ENCODE measurements at regions not wholly inside any gene's neighbourhood (a gene's known extent, or its start where the extent isn't known, plus 50 kb on each side); places are given as distances from the start of the nearest gene placed in this dataset.

DNA sequence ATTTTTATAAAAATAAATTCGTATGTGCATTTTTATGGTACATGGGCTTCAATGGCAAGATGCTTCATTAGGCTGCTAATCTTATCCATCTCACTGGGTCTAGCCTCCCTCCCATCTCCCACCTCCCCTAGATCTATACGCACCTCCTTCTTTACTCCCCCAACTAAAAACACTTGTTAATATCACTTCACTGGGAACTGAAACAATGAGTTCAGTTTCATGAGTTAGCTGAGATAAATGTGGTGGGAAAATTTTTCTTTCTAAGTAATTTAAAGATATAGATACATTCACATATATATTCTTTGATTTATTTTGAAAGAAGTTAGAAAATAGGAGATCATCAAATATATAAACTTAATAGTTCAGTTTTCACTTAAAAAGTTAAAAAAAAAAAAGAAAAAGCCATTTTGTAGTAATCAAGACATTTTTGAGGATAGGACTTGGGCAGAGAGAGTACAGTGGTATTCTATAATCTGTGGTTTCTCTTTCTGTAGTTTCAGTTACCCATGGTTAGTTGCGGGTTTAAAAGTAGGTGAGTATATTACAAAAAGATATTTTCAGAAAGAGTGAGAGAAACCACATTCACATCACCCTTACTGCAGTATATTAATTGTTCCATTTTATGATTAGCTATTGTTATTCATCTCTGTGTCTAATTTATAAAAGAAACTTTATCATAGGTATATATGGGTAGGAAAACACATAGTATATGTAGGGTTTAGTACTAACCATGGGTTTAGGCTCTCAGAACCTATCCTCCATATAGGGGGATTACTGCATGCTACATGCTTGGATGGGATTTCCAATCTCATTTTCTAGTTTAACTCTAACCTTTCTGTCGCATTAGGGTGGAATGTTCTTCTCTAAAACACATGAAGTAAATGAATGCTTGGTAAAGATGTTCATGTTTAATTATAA lies 316.0 kb upstream of the CBLB start:
- DNase-seq = peak in 1 of 2 donors; percentile 35

DNA sequence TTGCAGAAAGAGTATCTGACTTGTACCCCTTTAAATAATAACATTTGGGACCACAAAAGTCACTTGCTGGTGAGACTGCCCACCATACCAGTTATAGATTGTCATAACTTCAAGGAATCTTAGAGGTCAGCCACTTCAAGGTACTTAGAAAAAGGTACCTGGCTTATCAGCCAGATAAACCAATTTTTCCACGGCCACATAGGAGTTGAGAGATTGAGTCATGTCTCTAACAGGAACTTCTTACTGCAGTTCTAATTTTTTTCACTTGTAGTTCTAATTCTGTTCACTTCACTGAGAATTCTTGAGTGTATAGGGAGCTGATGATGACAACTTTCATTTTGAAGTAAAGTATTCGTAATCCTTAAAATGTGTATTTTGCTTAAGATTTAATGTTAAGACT lies 317.1 kb upstream of the CBLB start:
- DNase-seq = no peak

DNA sequence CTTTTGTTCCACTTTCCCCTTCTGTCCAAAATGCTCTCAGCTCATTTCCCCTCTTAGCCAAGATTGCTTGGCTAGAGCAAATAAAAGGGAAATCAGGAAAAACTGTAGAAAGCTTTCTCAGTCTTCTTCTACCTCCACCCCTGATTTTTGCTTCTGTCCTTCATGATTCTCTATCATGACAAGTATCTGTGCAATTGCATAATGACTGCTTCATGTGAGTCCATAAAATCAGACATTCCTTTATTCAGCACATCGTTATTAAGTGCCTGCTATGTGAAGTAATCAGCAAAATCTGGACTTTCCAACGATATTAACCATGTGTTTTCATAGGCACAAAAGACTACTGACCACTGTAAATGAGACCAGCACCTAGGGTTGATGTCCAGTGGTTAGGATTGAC lies 321.5 kb upstream of the CBLB start:
- no peak for DNase-seq

DNA sequence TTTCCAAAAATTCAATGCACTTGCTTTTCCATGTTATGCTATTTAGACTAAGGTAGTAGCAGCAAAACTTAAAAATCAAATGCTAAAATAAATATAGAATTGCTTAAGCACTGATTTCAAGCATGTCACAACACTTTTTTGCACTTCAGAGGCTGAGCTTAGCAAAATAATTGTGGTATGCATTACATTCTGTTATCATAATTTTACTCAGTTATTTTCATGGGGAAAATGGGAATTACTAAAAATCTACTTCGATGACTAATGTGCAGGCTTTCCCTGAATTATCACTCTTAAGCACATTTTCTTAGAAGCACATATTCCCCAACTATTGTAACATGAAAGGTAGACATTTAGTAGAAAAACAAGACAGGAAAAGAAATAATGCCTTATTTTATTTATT lies 322.4 kb upstream of the CBLB start:
- DNase-seq = no peak

DNA sequence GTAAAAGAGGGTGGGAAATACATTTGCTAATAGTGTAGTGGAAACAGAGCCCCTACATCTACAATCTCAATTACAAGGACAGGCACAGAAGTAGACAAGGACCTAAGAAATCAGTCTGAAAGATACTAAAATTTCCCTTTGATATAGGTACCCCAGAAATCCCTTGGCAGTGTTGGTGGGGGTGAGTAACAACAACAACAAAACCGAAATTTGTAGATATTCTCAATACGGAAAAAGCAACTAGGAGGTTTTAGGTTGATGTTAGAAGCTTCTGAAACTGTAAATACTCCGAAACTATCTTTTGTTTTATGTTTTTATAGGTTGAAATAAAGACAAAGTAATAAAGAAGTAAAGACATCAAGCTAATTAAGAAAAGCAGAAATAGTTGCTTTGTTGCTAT lies 323.1 kb upstream of the CBLB start:
- no peak for DNase-seq

DNA sequence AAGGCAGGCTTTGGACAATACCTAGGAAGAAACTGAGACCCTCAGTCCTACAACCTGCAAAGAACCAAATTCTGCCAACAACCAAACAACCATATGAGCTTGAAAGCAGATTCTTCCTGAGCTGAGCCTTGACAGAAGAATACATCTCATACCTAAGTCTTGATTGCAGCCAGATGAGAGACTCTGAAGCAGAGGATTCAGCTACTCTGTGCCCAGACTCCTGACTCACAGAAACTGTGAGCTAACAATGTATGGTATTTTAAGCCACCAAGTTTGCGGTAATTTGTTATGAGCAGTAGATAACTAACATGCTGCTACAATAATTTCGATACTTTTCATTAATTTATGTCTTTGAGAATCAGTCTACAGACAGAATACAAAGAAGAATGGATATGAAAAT lies 325.1 kb upstream of the CBLB start:
- no peak for DNase-seq

DNA sequence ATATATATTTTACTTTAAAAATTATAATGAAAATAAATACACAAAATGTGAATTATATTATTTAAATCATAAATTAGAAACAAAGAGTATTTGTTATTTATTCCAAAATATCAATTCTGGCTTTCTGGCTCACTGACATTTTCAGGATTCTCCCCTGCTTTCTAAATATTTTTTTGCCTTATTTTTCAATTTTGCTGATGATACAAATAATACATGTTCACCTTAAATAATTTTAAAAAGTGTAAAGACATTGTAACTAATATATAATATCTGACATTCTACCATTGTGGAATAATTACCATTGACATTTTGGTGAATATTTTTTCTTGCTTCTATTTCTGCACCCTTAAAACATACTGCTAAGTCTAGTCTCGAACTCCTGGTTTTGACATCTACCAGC lies 325.9 kb upstream of the CBLB start:
- no peak for DNase-seq

DNA sequence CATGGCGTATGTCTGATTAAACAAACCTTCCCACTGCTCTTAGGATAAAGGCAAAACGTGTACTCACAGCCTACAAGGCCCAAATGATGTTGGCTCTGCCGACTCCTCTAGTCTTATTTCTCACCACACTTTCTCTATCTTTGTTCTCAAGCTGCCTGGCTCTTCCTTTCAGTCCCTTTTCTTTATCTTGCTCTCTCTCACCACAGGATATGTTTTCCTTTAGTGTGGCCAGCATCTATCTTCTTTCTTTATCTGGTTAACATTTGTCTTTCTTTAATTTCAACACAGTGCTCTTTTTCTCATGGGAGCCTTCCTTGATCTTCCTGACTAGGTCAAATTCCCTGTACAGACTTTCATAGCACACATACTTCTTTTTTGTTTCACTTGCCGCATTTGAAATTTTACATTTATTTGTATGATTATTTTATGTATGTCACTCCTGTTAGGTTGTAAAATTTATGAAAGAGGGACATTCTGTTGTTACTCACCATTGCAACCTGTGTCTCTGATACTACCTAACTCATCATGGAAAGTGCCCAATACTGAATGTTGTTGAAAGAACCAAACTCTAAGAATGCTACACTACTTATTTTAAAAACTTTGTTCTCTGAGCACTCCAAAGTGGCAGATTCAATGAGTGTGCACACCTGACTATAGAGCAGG lies 328.9 kb upstream of the CBLB start:
- DNase-seq = no peak

DNA sequence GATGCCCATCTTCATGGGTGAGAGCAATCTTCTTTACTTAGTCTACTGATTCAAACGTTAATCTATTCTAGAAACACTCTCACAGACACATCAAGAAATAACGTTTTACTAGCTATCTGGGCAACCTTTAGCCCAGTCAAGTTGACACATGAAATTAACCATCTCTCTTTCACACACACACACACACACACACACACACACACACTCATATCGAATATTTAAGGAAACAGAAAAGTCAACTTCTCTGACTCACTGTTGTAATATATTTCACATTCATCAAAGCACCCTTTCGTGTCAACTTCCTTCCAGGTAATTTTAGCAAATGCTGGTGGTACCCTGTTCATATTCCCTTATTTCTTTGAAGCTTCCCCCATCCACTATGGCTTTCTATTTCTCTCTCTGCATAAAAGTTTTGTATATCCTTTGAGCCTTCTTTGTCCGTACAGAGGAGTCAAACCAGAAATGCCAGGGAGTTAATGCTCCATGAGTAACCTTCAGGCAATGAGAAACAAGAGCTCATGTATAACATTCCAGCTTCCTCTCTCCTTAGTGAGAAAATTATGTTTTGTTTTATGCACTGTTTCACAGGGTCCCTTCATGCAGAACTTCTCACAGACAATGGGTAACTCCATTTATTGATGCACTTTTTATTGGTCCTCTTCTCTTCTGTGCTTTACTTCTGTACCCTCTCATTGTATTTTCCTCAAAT lies 335.5 kb upstream of the CBLB start:
- no peak for DNase-seq

DNA sequence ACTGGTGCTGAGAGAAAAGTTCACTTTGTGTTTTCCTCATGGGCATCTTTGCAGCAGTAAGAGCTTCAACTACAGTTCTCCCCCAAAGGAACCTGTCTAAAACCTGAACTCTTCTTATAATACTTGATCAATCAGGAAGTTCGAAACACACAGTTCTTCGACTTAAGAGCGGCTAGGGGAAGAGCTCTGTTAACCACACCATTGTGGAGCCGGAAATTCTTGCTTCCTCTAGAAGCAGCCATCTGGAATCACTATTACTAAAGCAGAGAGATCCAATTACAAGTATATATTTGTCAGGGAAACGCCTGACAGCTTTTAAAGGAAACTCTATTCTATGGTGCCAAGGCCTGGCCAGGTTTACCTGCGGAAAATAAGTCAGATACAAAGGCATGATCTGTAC lies 337.3 kb upstream of the CBLB start:
- DNase-seq = peak; percentile 1 to 51

DNA sequence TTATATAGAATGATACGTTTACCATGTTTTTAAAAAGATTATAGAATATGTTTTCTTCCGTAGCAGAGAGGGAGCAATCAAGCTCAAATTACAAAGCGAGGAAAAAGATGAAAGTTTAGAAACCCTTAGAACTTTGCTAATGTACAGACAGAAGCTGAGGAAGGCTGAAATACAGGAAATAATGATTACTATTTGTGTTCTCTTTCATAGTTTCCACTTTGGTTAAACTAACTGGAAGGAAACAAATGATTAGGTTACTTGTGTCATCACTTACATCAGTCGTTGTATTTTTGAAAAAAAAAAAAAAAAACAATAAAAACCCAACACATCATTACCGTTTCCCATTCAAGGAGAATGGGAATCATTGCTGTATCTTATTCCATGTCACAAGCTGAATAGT lies 337.8 kb upstream of the CBLB start:
- no peak for DNase-seq

DNA sequence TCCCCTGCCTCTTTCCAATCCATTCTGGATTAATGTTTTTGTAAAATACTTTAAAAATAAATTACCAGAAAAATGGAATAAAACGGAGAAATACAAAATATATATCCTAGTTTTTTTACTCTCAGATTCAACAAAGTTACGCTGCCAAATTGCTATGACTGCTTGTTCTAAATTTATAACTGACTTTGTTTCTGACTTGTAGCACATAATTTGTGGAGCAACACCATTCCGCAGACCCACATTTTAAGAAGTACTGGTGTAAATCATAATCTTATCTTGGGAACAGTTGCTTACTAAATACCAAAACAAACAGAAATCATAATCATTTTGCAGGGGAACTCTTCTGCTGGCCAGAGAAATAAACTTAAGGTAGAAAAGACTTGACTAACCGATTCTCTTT lies 339.4 kb upstream of the CBLB start:
- DNase-seq = no peak

DNA sequence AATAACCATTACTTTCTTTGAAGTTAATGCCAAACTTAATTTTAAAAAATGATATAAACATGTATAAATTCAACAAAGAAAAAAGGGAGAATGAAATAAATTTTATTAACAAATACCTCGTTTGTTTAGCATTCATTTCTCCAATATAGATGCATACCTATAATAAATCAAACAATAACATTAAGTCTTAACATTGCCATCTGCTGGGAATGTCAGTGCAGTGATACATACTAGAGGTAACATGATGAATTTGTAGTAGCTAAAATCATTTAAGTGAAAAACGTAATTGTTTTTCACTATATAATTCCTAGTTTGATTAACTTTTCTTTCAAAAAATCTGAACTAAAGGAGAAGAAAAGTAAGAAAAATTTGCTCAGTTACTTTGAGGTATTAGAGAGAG lies 340.2 kb upstream of the CBLB start:
- DNase-seq = peak in 1 of 2 donors; percentile 41

DNA sequence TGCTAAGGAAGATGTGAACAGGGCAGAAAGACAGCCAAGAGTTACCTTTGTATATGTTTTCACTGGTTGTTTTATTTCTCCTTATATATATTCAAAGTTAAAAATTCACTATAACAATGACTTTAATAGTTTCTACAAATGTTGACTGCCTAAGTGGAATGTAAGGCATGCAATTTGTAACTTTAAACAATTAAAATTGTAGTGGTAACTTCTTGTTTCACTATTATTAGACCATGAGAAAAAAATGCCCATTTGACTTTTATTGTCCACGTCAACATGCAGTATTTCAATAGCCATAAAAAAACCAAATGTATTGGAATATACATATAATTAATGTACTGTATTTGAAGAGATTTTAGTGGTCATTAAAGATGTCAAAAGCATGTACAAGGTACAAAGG lies 340.7 kb upstream of the CBLB start:
- no peak for DNase-seq

DNA sequence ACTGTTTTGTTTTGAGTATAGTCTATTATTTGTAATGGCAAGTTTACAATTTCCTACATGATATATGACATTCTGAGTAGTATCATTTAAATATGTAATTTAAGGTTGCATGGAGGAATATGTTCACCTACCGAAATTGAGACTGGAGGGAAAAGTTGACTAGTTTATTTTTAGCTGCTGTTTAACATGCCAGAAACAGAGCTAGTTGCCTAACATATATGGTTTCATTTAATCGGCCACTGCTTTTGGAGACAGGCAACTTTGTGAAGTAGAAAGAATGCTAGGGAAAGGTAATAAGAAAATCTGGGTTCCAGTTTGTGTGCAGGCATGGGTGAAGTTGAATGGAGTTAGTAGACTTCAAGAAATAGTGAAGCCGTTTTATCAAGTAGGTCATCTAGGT lies 342.1 kb upstream of the CBLB start:
- no peak for DNase-seq

DNA sequence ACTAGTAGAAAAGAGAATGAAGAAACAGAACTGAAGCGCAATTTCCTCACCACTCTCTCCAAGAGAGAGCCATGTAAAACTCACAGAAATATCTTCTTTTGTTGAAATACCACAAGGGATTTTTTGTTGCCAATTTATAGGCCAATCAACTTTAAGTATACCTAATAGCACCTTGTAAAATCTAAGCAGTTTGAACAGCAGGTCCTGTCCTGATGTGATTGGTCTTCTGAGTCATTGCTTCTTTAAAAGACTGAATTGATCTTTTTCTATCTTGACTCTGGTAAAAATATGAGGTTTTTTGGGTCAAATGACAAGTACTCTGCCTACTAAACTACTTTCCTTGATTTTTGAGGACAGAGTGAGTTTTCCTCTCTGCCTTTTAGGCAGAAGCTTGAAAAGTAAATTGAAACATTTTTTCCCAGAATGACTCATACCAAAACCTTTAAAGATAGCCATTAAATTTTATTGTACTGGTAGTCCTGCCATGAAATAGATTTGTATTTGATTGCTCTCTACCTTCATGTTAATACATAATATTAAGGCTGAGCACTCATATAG lies 343.9 kb upstream of the CBLB start:
- DNase-seq = peak in 1 of 2 donors; percentile 10

DNA sequence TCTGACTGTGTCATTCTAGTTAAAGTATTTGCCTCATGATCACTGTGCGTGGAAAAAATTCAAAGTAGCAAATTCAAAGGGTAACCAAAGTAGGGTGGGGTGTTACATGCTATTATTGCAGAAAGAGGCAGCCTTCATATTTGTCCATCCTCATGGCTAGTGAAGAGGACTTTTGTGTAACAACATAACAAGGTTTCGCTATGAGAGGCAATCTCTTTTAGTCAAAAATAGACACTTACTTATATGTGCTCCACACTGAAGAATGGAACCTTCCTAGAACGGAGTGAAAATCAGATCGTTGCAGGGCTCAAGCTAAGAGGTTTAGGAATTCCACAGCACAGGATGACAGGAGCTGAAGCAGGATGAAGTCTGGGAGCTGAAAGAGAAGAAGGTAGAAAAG lies 345.1 kb upstream of the CBLB start:
- DNase-seq = no peak

DNA sequence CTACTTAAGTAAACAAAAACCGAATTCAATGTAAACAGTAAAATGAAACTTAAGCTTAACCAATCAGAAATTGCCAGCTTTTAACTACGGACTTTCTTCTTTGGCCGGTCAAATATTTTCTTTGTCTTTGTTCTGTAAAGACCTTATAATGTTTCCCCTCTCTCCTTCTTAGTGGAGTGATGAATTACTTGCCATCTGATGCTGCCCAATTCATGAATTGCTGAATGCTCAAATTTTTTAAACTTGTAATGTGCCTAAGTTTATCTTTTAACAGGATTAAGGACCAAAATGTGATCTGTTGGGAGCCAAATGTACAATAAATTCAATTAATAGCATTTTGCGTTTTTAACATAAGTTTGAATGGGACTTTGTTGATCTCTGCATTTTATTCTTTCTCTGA lies 345.8 kb upstream of the CBLB start:
- no peak for DNase-seq

DNA sequence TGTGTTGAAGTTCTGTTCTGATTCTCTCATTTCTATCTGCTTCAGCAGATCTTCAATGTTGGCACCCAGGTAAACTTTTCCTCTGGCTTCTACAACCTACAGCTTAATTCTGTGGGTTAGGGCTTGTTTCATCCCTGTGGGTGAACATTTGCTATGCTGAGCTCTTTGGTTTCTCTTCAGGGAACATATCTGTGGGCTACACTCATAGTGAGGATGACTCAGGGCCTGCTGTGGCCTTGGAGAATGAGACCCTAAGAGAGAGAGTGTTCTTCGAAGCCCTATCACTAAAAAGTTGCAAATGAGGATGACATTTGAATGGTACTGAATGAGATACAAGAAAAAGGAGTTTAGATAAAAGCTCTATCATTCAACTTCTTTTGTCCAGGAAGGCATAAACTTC lies 346.2 kb upstream of the CBLB start:
- peak in 1 of 2 donors; percentile 19 for DNase-seq

DNA sequence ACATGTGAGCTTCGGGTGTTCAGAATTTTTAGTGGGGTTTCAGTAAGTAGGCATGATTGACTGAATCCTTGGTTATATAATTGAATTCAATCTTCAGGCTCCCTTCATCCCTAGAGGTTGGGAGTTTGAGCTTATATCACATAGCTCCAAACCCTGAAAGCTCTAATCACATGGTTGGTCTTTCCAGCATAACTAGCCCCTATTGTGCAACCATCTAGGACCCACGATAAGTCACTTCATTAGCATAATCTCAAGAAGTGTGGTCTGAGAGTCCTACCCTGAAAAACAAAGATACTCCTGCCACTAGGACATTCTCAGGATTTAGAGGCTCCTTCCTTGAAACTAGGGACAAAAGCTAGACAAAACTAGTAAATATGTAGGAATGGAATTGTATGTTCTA lies 348.9 kb upstream of the CBLB start:
- no peak for DNase-seq

DNA sequence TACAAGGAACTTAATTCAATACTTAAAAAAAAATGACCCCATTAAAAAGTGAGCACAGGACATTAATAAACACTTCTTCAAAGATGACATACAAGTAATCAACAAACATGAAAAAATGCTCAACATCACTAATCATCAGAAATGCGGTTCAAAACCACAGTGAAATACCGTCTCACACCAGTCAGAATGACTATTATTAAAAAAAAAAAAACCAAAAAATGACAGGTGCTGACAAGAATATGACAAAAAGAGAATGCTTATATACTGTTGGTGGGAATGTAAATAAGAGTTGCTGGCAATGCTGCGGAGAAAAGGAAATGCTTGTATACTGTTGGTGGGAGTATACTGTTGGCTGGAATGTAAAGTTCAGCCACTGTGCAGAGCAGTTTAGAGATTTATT lies 358.3 kb upstream of the CBLB start:
- DNase-seq = no peak

DNA sequence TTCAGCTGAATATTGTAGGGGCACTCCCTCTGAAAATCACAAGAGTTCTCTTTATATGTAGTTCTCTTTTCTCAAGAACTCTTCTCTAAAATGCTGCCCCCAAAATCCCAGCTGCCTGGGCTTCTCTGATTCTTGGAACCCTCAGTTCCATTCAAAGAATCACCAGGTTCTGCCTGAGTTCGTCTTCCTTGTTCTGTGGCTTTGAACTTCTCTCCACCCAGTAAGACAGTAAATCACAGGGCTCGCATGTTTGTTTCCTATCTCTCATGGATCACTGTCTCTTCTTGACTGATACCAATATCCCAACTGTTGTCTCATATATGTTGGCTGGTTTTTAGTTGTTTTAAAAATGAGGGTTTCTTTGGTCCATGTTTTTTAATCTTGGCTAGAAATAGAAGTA lies 359.5 kb upstream of the CBLB start:
- no peak for DNase-seq

DNA sequence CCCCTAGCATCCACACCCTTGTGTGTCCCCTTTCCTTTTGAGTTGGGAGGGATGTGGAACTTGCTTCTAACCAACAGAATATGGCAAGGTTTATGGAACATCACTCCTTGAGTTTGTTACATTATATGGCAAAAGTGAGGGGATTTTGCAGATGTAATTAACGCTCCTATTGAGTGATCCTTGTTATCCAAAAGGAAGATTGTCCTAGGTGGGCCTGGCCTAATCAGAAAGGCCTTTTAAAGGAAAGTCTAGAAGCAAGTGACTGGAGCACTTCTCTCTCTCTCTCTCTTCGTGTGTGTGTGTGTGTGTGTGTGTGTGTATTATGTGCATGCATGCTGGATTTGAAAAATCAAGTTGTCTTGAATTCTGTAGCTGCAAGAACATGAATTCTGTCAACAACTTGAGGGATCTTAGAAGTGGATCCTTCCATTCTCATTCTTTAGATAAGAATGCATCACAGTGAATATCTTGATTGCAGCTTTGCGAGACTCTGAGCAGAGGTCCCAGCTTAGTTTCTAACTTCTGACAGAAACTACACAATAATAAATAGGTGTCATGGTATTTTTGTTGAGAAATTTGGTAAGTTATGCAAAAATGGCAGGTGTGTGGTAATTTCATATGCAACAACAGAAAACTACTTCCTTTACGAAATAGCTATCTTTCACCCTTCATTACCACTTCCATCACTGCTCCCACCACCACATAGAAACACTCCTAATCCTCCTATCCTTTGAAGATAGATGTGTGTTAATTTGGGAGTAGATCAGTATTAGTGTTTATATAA lies 360.9 kb upstream of the CBLB start:
- no peak for DNase-seq

All from CD4-positive, alpha-beta T cell treated with Interferon alpha-2 for 1 hour (primary cell).